ENCODE measurements at regions not wholly inside any gene's neighbourhood (a gene's known extent, or its start where the extent isn't known, plus 50 kb on each side); places are given as distances from the start of the nearest gene placed in this dataset.

GRCh38 chr6:15843764-15844163, 180.9 kb upstream of the DTNBP1 start:
- SMC1A ChIA-PET (ENCODE audit: uncharacterized antibody, unreplicated experiment), result interaction anchor here (0.6 to 5.2 kb wide), 21 partner anchors 10 to 202 kb away, joined by 3 to 33 read pairs (median 6); no protein-coding TSS in a partner anchor
- POLR2A ChIA-PET, result interaction anchor here (0.6 to 1.7 kb wide), 4 partner anchors 9 to 77 kb away, joined by 3 to 5 read pairs (median 3); no protein-coding TSS in a partner anchor
- no peaks in the 10 kb centered on the region for H3K36me3 ChIP-seq (ENCODE audit: control insufficient read depth in 2 of 2, insufficient read depth in 2 of 2, low read length in 1 of 2)
- H3K9ac ChIP-seq (ENCODE audit: control insufficient read depth, insufficient read depth, low read length), result no peak overlapping the region
- RAD21 ChIA-PET (ENCODE audit: unreplicated experiment), result interaction anchor here (0.9 to 3.3 kb wide), 7 partner anchors 11 to 212 kb away, joined by 3 to 13 read pairs (median 8); no protein-coding TSS in a partner anchor
- no peaks in the 10 kb centered on the region for H3K27me3 ChIP-seq (replicated peaks in 1 of 2; ENCODE audit: control insufficient read depth in 2 of 2, insufficient read depth in 2 of 2, low read length in 1 of 2)
- H3K4me3 ChIP-seq, result no peak overlapping the region
- no peak for FAIRE-seq
- H3K4me1 ChIP-seq (ENCODE audit: control insufficient read depth, insufficient read depth, low read length), result peaks cover 5% of the 10 kb centered on the region; the same call in 1 of the 2 replicates
- intact Hi-C loops (cut with micrococcal nuclease; ENCODE audit: unreplicated experiment), result no loop called here
- H4K20me1 ChIP-seq (ENCODE audit: control insufficient read depth, insufficient read depth), result no peaks in the 10 kb centered on the region
- no TSS peak for BruUV-seq (replicated peaks)
- in situ Hi-C loops (cut with MboI), result no loop called here
- no peaks in the 10 kb centered on the region for H3K79me2 ChIP-seq (ENCODE audit: control insufficient read depth, insufficient read depth, low read length)
- no peak for DNase-seq (ENCODE audit: low read depth, low spot score)
- H3K27ac ChIP-seq (ENCODE audit: control insufficient read depth, insufficient read depth), result no peak overlapping the region
- CTCF ChIA-PET, result interaction anchor here (1.8 to 2.2 kb wide), 3 partner anchors 10 to 73 kb away, joined by 6 to 10 read pairs (median 8); no protein-coding TSS in a partner anchor
- no peak overlapping the region for H3K4me2 ChIP-seq (ENCODE audit: control insufficient read depth, insufficient read depth)
- H2AFZ ChIP-seq (ENCODE audit: control insufficient read depth, low read depth, low read length), result no peak overlapping the region
- no peaks in the 10 kb centered on the region for H3K9me3 ChIP-seq (replicated peaks; ENCODE audit: control insufficient read depth, insufficient read depth, low read length)
- TF ChIP-seq RBBP5 (conservative IDR thresholded peaks at IDR 0.05) (no peak), ZNF622 (IDR thresholded peaks at IDR 0.05) (no peak), NFYB (IDR thresholded peaks at IDR 0.05; ENCODE audit: insufficient read depth, low read depth, low read length) (no peak), BCL11A (IDR thresholded peaks at IDR 0.05; ENCODE audit: low read depth, low read length) (no peak), SMARCA5 (IDR thresholded peaks at IDR 0.05) (no peak), ZBTB40 (IDR thresholded peaks at IDR 0.05; ENCODE audit: borderline replicate concordance) (no peak), RELA (IDR thresholded peaks at IDR 0.05; ENCODE audit: borderline replicate concordance, partially characterized antibody) (no peak), TCF7 (IDR thresholded peaks at IDR 0.05; ENCODE audit: borderline replicate concordance) (no peak)
- TF ChIP-seq, protein P1, sequence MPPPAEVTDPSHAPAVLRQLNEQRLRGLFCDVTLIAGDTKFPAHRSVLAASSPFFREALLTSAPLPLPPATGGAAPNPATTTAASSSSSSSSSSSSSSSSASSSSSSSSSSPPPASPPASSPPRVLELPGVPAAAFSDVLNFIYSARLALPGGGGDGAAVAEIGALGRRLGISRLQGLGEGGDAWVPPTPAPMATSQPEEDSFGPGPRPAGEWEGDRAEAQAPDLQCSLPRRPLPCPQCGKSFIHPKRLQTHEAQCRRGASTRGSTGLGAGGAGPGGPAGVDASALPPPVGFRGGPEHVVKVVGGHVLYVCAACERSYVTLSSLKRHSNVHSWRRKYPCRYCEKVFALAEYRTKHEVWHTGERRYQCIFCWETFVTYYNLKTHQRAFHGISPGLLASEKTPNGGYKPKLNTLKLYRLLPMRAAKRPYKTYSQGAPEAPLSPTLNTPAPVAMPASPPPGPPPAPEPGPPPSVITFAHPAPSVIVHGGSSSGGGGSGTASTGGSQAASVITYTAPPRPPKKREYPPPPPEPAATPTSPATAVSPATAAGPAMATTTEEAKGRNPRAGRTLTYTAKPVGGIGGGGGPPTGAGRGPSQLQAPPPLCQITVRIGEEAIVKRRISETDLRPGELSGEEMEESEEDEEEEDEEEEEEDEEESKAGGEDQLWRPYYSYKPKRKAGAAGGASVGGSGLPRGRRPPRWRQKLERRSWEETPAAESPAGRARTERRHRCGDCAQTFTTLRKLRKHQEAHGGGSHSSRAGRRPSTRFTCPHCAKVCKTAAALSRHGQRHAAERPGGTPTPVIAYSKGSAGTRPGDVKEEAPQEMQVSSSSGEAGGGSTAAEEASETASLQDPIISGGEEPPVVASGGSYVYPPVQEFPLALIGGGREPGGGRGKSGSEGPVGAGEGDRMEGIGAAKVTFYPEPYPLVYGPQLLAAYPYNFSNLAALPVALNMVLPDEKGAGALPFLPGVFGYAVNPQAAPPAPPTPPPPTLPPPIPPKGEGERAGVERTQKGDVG (CRISPR knock-in tag; IDR thresholded peaks at IDR 0.05), result no peak
- TF ChIP-seq, protein P2, sequence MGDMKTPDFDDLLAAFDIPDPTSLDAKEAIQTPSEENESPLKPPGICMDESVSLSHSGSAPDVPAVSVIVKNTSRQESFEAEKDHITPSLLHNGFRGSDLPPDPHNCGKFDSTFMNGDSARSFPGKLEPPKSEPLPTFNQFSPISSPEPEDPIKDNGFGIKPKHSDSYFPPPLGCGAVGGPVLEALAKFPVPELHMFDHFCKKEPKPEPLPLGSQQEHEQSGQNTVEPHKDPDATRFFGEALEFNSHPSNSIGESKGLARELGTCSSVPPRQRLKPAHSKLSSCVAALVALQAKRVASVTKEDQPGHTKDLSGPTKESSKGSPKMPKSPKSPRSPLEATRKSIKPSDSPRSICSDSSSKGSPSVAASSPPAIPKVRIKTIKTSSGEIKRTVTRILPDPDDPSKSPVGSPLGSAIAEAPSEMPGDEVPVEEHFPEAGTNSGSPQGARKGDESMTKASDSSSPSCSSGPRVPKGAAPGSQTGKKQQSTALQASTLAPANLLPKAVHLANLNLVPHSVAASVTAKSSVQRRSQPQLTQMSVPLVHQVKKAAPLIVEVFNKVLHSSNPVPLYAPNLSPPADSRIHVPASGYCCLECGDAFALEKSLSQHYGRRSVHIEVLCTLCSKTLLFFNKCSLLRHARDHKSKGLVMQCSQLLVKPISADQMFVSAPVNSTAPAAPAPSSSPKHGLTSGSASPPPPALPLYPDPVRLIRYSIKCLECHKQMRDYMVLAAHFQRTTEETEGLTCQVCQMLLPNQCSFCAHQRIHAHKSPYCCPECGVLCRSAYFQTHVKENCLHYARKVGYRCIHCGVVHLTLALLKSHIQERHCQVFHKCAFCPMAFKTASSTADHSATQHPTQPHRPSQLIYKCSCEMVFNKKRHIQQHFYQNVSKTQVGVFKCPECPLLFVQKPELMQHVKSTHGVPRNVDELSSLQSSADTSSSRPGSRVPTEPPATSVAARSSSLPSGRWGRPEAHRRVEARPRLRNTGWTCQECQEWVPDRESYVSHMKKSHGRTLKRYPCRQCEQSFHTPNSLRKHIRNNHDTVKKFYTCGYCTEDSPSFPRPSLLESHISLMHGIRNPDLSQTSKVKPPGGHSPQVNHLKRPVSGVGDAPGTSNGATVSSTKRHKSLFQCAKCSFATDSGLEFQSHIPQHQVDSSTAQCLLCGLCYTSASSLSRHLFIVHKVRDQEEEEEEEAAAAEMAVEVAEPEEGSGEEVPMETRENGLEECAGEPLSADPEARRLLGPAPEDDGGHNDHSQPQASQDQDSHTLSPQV (IDR thresholded peaks at IDR 0.05), result no peak
- ATAC-seq, result no peak

Data from GM12878 (cell line).